ENCODE measurements at regions not wholly inside any gene's neighbourhood (a gene's known extent, or its start where the extent isn't known, plus 50 kb on each side); places are given as distances from the start of the nearest gene placed in this dataset.

DNA sequence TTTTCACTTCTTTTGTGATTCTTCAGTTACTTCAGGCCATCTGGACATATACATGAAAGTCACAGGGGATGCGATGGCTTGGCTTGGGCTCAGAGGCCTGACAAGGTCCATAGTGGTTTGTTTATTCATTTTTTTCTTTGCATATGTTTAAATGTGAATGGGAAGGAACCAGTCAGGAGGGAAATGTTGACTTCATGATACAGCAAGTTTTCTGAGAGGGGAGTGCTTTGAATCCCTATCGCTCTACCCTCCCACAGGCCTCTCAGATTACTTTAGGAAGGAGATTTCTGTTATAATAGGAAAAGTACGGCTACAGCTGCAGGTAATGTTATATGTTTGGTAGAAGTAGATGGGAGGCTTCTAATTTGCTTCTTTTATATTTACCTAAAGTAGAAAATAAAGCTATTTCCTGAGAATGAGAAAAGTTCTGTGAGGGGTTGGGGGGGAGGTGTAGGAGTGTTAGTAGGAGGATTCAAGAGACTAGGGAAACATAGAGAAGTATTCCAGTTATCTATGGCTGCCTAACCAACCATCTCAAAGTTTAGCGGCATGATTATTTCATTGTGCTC lies 322.9 kb downstream of the RAPGEF2 start:
- H3K9me3 ChIP-seq (replicated peaks; ENCODE audit: control insufficient read depth, low read depth, low read length) = peaks cover 1% of the 10 kb centered on the region
- H3K4me1 ChIP-seq (ENCODE audit: control insufficient read depth, insufficient read depth, low read length) = peaks cover 7% of the 10 kb centered on the region
- H3K36me3 ChIP-seq (ENCODE audit: control insufficient read depth, insufficient read depth, low read length) = no peaks in the 10 kb centered on the region
- no peaks in the 10 kb centered on the region for H3K27me3 ChIP-seq (ENCODE audit: control insufficient read depth, insufficient read depth, low read length)
- H3K4me3 ChIP-seq (ENCODE audit: low read length) = no peak overlapping the region
- DNase-seq = no peak
- WGBS (ENCODE audit: insufficient coverage) = no CpG with 5 or more reads among the region's 4 CpGs
- no peak overlapping the region for H3K27ac ChIP-seq (ENCODE audit: low read length)

DNA sequence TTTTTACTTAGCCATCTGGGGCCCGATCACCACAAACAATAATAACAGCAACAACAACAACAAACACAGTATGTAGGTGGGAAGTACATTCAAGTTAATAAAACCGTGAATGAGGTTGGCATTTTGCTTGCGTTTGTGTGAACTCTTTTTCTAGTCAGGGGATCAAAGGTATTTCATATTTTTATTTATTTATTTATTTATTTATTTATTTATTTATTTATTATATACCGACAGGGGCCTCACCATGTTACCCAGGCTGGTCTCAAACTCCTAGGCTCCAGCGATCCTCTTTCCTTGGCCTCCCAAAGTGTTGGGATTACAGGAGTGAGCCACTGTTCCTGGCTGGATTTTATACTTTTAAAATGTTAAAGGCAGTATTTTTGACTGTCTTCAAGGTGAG lies 325.4 kb downstream of the RAPGEF2 start:
- WGBS (ENCODE audit: insufficient coverage) = no CpG with 5 or more reads among the region's 5 CpGs
- no peak overlapping the region for H3K4me3 ChIP-seq (ENCODE audit: low read length)
- H3K36me3 ChIP-seq (ENCODE audit: control insufficient read depth, insufficient read depth, low read length) = no peaks in the 10 kb centered on the region
- no peaks in the 10 kb centered on the region for H3K9me3 ChIP-seq (replicated peaks; ENCODE audit: control insufficient read depth, low read depth, low read length)
- peaks cover 7% of the 10 kb centered on the region for H3K4me1 ChIP-seq (ENCODE audit: control insufficient read depth, insufficient read depth, low read length)
- no peak for DNase-seq
- no peak overlapping the region for H3K27ac ChIP-seq (ENCODE audit: low read length)
- no peaks in the 10 kb centered on the region for H3K27me3 ChIP-seq (ENCODE audit: control insufficient read depth, insufficient read depth, low read length)

GRCh38 chr4:159428975-159429692 lies 326.3 kb downstream of the RAPGEF2 start:
- Histone ChIP-seq H3K36me3 (ENCODE audit: control insufficient read depth, insufficient read depth, low read length) (no peaks in the 10 kb centered on the region), H3K4me3 (ENCODE audit: low read length) (no peak overlapping the region), H3K4me1 (ENCODE audit: control insufficient read depth, insufficient read depth, low read length) (peaks cover 7% of the 10 kb centered on the region), H3K27me3 (ENCODE audit: control insufficient read depth, insufficient read depth, low read length) (no peaks in the 10 kb centered on the region), H3K9me3 (replicated peaks; ENCODE audit: control insufficient read depth, low read depth, low read length) (no peaks in the 10 kb centered on the region), H3K27ac (ENCODE audit: low read length) (no peak overlapping the region)
- WGBS (ENCODE audit: insufficient coverage) = 73% methylated on average over 2 of the region's 6 CpGs
- peak; percentile 33 for DNase-seq

- no CpG with 5 or more reads among the region's 3 CpGs for WGBS (ENCODE audit: insufficient coverage)
- Histone ChIP-seq H3K4me3 (ENCODE audit: low read length) (no peak overlapping the region), H3K27ac (ENCODE audit: low read length) (no peak overlapping the region)
Observed at GRCh38 chr4:159429693-159430035, 326.8 kb downstream of the RAPGEF2 start.

DNA sequence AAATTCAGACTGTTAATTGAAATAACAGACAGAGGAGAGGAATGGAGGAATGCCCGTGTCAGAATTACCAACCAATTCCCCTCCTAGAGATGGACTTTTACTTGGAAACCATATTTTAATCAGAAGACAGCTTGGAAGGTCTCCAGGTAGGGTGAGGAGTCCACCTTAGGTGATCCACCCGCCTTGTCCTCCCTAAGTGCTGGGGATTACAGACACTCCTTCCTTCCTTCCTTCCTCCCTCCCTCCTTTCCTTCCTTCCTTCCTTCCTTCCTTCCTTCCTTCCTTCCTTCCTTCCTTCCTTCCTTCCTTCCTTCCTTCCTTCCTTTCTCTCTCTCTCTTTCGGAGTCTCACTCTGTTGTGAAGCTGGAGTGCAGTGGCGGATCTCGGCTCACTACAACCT lies 328.0 kb downstream of the RAPGEF2 start:
- Histone ChIP-seq H3K27ac (ENCODE audit: low read length) (no peak overlapping the region), H3K4me3 (ENCODE audit: low read length) (no peak overlapping the region), H3K36me3 (ENCODE audit: control insufficient read depth, insufficient read depth, low read length) (no peaks in the 10 kb centered on the region), H3K27me3 (ENCODE audit: control insufficient read depth, insufficient read depth, low read length) (no peaks in the 10 kb centered on the region), H3K9me3 (replicated peaks; ENCODE audit: control insufficient read depth, low read depth, low read length) (no peaks in the 10 kb centered on the region), H3K4me1 (ENCODE audit: control insufficient read depth, insufficient read depth, low read length) (peaks cover 7% of the 10 kb centered on the region)
- DNase-seq = no peak
- WGBS (ENCODE audit: insufficient coverage) = 100% methylated on average over 1 of the region's 5 CpGs

More at GRCh38 chr4:159429693-159430035, 326.8 kb downstream of the RAPGEF2 start:
- Histone ChIP-seq H3K27me3 (ENCODE audit: control insufficient read depth, insufficient read depth, low read length) (no peaks in the 10 kb centered on the region), H3K9me3 (replicated peaks; ENCODE audit: control insufficient read depth, low read depth, low read length) (no peaks in the 10 kb centered on the region), H3K36me3 (ENCODE audit: control insufficient read depth, insufficient read depth, low read length) (no peaks in the 10 kb centered on the region), H3K4me1 (ENCODE audit: control insufficient read depth, insufficient read depth, low read length) (peaks cover 7% of the 10 kb centered on the region)
- DNase-seq = no peak

DNA sequence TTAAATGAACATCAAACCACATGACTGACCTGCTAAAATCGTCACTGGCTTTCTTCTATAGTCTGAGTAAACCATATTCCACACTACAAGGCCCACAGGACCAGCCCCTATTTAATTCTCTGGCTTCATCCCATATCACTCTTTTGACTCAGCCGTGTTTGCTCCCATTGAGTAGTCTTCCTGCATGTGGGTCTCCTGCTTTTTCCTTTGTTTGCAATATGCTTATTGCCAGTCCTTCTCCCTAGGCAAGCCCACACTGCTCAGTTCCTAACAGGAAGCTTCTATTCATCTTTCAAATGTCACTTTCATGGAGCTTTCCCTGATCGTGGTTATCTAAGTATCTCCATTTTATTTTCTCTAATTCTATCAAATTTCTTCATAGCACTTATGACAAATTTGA lies 329.6 kb downstream of the RAPGEF2 start:
- no peak overlapping the region for H3K27ac ChIP-seq (ENCODE audit: low read length)
- no peak for DNase-seq
- no peak overlapping the region for H3K4me3 ChIP-seq (ENCODE audit: low read length)
- H3K9me3 ChIP-seq (replicated peaks; ENCODE audit: control insufficient read depth, low read depth, low read length) = no peaks in the 10 kb centered on the region
- no peaks in the 10 kb centered on the region for H3K27me3 ChIP-seq (ENCODE audit: control insufficient read depth, insufficient read depth, low read length)
- H3K4me1 ChIP-seq (ENCODE audit: control insufficient read depth, insufficient read depth, low read length) = peaks cover 7% of the 10 kb centered on the region
- H3K36me3 ChIP-seq (ENCODE audit: control insufficient read depth, insufficient read depth, low read length) = no peaks in the 10 kb centered on the region
- 39% methylated on average over 2 of the region's 3 CpGs for WGBS (ENCODE audit: insufficient coverage)

DNA sequence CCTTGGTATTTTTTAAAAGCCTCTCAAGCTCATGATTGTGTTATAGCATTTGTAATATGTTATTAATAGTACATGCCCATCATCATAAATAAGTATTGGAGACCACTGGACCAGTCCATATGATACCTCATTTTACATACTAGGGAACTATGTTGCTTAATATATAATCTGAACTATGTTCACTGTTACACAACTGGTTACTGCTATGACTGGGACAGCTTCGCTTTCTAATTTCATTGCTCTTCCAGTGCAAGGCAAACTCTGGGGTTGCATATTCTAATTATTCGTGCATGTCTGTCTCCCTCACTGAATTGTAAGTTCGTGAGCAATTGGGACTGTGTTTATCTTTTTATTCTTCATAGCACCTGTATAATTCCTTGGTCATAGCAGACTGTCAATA lies 330.5 kb downstream of the RAPGEF2 start:
- no peaks in the 10 kb centered on the region for H3K36me3 ChIP-seq (ENCODE audit: control insufficient read depth, insufficient read depth, low read length)
- H3K9me3 ChIP-seq (replicated peaks; ENCODE audit: control insufficient read depth, low read depth, low read length) = no peaks in the 10 kb centered on the region
- peaks cover 7% of the 10 kb centered on the region for H3K4me1 ChIP-seq (ENCODE audit: control insufficient read depth, insufficient read depth, low read length)
- WGBS (ENCODE audit: insufficient coverage) = no CpG with 5 or more reads among the region's 3 CpGs
- H3K27ac ChIP-seq (ENCODE audit: low read length) = no peak overlapping the region
- DNase-seq = no peak
- no peaks in the 10 kb centered on the region for H3K27me3 ChIP-seq (ENCODE audit: control insufficient read depth, insufficient read depth, low read length)
- no peak overlapping the region for H3K4me3 ChIP-seq (ENCODE audit: low read length)

GRCh38 chr4:159434114-159434870 lies 331.4 kb downstream of the RAPGEF2 start:
- no peaks in the 10 kb centered on the region for H3K4me1 ChIP-seq (ENCODE audit: control insufficient read depth, insufficient read depth, low read length)
- no peak overlapping the region for H3K27ac ChIP-seq (ENCODE audit: low read length)
- WGBS (ENCODE audit: insufficient coverage) = 100% methylated on average over 1 of the region's 4 CpGs
- H3K27me3 ChIP-seq (ENCODE audit: control insufficient read depth, insufficient read depth, low read length) = no peaks in the 10 kb centered on the region
- H3K36me3 ChIP-seq (ENCODE audit: control insufficient read depth, insufficient read depth, low read length) = no peaks in the 10 kb centered on the region
- DNase-seq = no peak
- no peak overlapping the region for H3K4me3 ChIP-seq (ENCODE audit: low read length)
- no peaks in the 10 kb centered on the region for H3K9me3 ChIP-seq (replicated peaks; ENCODE audit: control insufficient read depth, low read depth, low read length)

DNA sequence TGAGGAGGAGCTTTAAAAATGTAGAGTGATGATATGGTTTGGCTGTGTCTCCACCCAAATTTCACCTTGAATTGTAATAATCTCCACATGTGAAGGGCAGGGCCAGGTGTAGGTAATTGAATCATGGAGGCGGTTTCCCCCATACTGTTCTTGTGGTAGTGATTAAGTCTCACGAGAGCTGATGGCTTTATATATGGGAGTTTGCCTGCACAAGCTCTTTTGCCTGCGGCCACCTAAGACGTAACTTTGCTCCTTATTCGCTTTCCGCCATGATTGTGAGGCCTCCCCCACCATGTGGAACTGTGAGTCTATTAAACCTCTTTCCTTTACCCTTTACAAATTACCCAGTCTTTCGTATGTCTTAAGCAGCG lies 332.0 kb downstream of the RAPGEF2 start:
- no peaks in the 10 kb centered on the region for H3K27me3 ChIP-seq (ENCODE audit: control insufficient read depth, insufficient read depth, low read length)
- no peaks in the 10 kb centered on the region for H3K9me3 ChIP-seq (replicated peaks; ENCODE audit: control insufficient read depth, low read depth, low read length)
- no peak overlapping the region for H3K27ac ChIP-seq (ENCODE audit: low read length)
- H3K4me3 ChIP-seq (ENCODE audit: low read length) = no peak overlapping the region
- H3K4me1 ChIP-seq (ENCODE audit: control insufficient read depth, insufficient read depth, low read length) = no peaks in the 10 kb centered on the region
- no peak for DNase-seq
- H3K36me3 ChIP-seq (ENCODE audit: control insufficient read depth, insufficient read depth, low read length) = no peaks in the 10 kb centered on the region
- WGBS (ENCODE audit: insufficient coverage) = 95% methylated on average over 4 of the region's 8 CpGs

GRCh38 chr4:159435561-159436023 lies 332.7 kb downstream of the RAPGEF2 start:
- no peaks in the 10 kb centered on the region for H3K9me3 ChIP-seq (replicated peaks; ENCODE audit: control insufficient read depth, low read depth, low read length)
- H3K27ac ChIP-seq (ENCODE audit: low read length) = no peak overlapping the region
- H3K36me3 ChIP-seq (ENCODE audit: control insufficient read depth, insufficient read depth, low read length) = no peaks in the 10 kb centered on the region
- no peak for DNase-seq
- H3K27me3 ChIP-seq (ENCODE audit: control insufficient read depth, insufficient read depth, low read length) = no peaks in the 10 kb centered on the region
- WGBS (ENCODE audit: insufficient coverage) = no CpG with 5 or more reads among the region's 3 CpGs
- no peaks in the 10 kb centered on the region for H3K4me1 ChIP-seq (ENCODE audit: control insufficient read depth, insufficient read depth, low read length)
- H3K4me3 ChIP-seq (ENCODE audit: low read length) = no peak overlapping the region
